GM19463 (cell line): ENCODE measurements at regions not wholly inside any gene's neighbourhood (a gene's known extent, or its start where the extent isn't known, plus 50 kb on each side); places are given as distances from the start of the nearest gene placed in this dataset.
A peak's percentile ranks its signal among the peaks of the same experiment; 100 is the strongest.
"Not testable (repeated sequence)": the region's sequence is repeated elsewhere in the genome, so short reads cannot be mapped to it uniquely, and the experiment has no call there.

Source experiments
- ATAC-seq: cut with Tn5 transposase; IDR thresholded peaks from one replicate; pipeline ENCODE4 v1.9.1; 2021; ENCODE audit warnings: mild to moderate bottlenecking, moderate library complexity; ENCODE audit not compliant: unreplicated experiment

DNA sequence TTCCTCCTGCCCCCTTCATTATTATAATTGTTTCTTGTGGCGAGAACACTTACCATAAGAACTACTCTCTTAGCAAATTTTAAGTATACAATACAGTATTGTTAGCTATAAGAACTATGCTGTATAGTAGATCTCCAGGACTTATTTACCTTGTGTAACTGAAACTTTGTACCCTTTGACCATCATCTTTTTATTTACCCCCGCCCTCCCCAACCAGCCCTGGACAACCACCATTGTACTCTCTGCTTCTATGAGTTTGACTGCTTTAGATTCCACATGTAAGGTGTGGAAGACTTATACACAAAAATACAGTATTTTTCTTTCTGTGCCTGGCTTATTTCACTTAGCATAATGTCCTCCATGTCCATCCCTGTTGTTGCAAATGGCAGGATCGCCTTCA is 161.1 kb downstream of the PHF8 start:
- ATAC-seq, result no peak

DNA sequence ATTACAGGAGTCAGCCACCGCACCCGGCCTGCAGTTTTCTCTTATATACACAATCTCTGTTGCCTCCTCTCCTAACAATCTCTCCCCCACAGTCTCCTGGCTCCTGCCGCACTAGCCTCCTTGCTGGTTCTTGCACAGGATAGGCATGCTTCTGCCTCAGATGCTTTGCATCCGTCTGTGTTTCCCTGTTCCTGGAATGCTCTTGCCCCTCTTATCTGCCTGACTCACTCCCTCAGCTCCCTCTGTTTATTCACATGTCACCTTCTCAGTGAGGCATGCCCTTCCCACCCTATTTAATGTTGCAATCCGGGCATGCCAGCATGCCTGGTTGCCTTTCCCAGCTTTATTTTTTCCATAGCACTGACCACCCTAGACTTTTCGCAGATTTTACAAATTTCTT is 161.9 kb downstream of the PHF8 start:
- ATAC-seq, result no peak

DNA sequence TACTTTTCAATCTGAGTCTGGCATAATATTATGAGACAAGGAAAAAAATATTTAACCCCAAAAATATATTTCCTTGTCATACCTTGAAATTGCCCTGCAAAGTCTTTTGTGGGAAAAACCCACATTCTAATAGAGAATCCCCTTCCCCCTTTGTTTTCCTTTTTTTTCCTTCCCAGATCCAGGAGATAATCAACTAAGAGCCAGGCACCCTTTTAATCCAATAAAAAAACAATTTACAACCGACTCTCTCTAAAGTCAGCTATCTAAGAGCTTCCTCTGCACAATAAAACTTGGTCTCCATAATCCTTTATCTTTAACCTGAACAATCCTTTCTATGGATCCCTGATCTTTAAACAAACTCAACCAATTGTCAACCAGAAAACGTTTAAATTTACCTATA is 163.5 kb downstream of the PHF8 start:
- ATAC-seq, result not testable (repeated sequence)

DNA sequence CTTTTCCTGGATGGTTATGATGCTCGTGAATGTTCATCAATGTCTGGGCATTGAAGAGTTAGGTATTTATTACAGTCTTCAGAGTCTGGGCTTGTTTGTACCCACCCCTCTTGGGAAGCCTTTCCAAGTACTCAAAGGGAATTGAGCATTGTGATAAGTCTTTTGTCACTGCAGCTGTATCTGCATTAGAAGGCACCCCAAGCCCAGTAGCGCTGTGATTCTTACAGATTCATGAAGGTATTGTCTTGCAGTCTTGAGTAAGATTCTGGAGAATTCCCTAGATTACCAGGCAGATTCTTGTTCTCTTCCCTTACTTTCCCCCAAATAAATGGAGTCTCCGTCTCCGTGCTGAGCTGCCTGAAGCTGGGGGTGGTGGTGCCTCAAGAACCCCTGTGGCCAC is 173.4 kb upstream of the HUWE1 start:
- no peak for ATAC-seq

DNA sequence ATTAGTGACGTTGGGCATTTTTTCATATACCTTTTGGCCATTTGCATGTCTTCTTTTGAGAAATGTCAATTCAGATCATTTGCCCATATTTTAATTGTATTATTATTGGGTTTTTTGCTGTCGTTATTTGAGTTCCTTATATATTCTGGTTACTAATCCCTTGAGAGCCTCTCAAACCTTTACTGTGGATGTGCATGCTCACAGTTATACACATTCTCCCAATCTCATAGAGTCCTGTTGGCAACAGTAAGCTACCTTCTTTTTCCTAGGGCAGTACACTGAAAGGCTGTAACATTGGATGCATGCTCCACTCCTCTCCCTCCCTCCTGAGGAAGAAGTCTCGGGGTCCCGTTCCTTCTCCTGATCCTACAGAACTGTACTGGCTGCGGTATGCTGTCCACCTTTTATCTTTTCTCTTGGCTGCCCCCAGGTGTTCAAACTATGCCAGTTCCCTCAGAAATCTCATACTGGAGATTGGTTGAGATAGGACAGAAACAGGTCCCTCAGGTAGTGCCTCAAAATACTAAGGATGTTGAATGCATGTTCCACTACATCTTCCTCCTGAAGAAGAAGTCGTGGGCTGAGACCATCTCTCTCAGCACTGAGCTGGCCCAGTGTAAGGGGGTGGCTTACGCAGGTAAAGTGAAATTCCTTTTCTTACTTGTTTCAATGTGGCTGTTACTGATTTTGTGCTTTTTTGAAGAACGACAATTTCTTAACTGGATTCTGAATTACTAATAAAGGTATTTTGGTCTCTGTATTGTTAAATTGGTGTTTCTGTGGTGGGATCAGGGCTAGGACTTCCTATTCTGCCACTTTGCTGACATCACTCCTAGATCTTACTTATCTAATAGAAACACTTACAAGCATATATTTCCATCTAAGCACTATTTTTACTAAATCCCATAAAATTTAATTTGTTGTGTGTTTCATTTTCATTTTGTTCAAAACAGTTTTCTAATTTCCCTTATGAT is 145.4 kb upstream of the HUWE1 start:
- peak; percentile 88 for ATAC-seq

DNA sequence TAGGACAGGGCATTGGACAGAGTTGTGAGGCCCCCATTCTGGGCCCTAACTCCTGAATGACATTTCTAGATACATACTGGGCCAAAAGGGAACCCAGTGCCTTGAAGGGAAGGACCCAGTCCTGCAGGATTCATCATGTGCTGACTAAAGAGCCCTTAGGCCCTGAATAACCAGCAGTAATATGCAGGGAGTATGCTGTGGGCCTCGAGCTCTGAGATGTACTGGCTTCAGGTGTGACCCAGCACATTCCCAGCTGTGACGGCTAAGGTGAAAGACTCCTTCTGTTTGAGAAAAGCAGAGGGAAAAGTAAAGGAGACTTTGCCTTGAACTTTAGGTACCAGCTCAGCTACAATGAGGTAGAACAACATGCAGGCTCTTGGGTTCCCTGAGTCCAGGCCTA is 138.2 kb upstream of the HUWE1 start:
- ATAC-seq, result no peak

DNA sequence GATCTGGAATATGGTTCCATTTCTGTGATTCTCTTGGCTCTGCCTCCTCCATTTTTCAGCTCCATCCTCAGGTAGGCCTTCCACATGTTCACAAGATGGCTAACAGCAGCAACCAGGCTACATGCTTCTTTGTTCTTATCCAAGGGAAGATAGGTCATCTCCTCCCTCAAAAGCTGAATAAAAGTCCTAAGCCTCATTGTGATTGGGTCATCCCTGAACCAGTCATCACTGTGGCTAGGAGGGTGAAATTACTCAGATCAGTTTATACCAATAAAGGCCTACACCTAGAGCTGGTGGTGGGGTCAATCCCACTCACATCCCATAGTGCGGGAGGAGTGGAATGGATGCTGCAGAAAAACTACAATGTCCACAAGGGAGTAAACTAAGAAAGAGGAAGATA is 131.6 kb upstream of the HUWE1 start:
- ATAC-seq, result not testable (repeated sequence)

DNA sequence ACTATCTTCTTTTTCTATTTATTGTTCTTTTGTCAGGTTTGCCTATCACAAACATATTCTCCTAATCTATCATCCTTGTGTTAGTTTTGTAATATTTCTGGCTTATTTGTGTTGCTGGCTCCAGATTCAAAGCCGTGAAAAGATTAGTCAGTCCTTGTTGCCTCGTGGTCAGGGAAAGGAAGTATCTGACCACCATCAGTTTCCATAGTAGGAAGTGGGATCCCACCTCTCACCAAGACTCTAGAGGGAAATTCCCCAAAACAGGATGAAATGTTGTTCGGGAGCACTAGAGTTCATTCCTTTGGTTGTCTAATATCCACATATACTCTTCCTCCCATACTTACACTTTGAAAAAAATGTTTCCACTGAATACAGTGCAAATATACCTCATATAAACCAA is 131.0 kb upstream of the HUWE1 start:
- no peak for ATAC-seq

DNA sequence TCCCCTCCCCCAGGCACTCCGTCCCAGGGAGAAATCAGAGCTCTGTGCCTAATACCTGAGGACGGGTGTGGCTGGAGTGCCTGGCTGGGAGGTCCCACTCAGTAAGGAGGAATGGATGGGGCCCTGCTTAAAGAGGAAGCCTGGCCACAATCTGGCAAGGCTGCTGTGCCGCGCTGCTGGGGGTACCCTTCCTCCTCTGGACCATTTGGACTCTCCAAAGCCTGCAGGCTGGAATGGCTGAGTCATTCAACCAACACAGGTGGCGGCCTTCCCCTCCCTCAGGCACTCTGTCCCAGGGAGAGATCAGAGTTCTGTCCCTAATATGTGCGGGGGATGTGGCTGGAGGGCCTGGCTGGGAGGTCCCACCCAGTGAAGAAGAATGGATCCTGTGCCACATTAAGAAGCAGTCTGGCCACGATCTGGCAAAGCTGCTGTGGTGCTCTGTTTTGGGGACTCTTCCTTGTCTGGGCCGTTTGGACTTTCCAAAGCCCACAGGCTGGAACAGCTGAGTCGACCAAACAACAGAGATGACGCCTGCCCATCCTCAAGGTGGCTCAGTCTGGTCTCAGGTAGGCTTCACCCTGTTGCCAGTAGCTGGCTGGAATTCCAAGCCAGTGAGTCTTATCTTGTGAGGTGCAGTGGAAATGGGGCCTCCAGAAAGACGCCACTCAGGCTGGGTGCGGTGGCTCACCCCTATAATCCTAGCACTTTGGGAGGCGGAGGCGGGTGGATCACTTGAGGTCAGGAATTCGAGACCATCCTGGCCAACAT is 127.3 kb upstream of the HUWE1 start:
- ATAC-seq, result no peak

DNA sequence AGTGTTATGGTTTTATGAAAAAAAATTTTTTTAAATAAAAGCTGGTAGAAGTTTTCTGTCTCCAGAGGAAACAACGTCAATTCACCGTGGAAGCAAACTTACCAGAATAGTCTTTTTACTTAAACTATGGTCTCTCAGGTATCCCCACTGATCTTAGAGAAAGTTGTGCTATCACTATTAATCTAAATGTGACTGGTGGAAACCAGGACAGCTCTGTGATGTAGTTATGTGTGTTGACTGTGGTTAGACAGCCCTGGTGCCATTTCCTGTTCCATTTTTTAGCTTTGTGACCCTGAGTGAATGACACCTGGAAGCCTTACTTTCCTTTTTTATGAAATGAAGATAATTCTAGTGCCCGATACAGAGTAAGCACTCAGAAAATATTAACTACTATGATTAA is 111.8 kb upstream of the HUWE1 start:
- no peak for ATAC-seq

DNA sequence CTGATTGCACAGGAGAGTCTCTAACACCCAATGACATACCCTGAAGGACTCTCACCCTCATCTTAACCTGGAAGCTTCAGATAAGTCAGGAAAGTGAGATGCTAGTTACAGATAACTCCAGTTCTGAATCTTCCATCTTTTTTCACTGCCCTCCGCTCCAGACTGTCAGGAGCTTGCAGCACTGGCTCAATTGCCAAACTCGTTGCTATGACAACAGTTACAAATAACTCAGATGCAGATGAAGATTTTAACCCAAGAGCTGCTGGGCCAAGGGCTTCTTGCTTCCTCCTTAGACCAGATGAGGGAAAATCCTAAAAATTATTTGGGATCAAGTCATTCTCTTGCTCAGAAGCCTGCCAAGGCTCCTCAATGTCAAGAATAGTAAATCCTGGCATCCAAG is 109.1 kb upstream of the HUWE1 start:
- no peak for ATAC-seq

DNA sequence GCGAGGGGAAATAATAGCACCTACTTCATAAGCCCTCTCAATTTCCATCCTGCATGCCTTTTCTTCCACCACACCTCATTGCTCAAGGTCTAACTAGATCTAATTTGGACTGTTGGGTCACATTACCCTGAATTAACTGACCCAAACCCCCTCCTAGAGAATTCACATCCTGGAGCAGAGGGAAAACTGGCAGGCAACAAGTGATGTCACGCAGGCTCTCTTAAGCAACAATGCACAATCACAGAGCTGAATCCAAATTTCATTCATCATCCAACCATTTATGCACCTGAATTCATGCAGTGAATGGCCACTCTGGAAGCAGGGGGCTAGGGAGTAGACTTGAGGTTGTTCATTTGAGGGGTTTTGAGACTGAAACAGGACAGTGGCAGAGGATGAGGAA is 107.7 kb upstream of the HUWE1 start:
- ATAC-seq, result no peak

DNA sequence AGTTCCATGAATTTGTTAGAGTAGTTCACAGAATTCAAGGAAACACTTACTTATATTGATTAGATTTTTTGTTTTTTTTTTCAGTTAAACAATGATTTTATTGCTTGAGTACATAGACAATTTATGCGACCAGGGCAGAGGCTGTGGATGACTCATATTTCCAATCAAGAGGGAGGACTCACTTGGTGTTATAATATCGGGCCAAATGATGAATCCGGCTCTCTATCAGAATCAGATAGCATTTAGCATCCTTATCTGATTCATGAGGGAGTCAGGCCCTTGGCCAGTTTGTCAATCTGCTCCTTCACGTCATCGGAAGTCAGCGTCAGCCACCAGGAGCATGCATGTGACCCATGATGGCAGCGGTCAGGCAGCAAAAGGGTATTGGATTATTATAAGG is 82.3 kb upstream of the HUWE1 start:
- no peak for ATAC-seq

DNA sequence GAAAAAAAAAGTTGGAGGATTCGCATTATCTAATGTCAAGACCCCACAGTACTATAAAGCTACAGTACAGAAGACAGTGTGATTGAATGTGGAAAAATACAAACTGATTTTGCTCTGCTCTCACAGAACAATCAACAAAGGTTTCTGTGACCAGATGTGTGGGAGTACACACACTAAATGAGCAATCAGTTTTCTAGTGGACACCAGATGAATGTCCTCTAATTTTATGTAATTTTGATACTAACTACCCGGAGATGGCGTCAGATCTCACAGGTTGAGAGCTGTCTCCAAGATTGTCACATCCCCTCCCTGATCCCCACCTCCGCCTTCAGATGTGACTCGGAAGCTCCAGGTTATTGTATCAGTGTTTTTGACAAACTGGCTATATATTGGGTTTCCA is 81.9 kb upstream of the HUWE1 start:
- ATAC-seq, result no peak

DNA sequence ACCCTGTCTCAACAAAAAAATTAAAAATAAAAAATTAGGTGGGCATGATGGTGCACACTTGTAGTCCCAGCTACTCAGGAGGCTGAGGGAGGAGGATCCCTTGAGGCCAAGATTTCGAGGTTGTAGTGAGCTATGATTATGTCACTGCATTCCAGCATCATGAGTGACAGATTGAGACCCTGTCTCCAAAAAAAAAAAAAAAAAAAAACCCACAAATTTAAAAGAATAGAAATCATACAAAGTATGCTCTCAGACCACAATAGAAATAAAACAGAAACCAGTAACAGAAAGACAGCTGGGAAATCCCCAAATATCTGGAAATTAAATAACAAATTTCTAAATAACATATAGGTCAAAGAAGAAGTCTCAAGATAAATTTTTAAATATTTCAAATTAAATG is 81.0 kb upstream of the HUWE1 start:
- no peak for ATAC-seq

DNA sequence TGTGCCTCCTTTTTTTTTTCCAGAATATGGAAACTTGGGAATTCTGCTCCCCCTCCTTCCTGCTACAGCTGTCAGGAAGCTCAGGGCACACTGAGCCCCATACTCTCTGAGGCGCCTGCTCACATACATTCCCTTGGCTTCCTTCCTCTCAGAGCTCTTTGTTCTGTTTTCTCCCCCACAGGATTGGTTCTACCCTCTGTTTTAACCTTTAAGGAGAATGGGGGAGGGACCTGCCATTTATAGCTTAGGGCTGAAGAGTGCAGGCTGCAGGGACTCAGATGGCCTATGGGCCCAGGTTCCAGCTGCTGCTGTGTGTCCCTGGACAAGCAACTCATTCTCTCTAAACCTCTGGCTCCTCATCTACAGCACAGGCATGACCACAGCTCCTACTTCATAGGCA is 70.7 kb upstream of the HUWE1 start:
- not testable (repeated sequence) for ATAC-seq

DNA sequence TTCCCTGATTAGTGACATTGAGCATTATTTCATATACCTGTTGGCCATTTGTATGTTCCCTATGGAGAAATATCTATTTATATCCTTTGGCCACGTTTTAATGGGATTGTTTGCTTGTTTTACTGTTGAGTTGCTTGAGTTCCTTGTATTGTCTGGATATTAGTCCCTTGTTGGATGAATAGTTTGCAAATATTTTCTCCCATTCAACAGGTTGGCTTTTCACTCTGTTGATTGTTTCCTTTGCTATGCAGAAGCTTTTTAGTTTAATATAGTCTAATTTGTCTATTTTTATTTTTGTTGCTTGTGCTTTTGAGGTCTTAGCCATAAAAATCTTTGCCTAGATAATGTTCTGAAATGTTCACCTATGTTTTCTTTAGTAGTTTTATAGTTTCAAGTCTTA is 60.2 kb upstream of the HUWE1 start:
- ATAC-seq, result no peak

DNA sequence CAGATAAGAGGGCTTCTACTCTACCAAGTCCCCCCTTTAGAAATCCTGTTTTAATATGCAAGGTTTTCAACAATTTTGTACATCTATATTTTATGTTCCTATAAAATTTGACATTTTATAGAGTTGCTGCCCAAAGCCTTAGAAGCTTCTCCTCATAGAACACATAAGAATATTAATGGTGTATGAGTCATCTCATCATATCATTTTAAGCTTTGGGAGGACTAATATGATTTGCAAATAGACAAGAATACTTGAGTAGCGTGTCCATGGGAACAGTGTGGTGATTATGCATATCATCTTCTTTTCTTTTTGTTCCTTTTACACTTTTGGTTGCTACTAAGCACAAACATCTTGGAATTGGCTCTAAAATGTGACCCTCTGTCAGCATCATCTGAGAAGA is 56.7 kb upstream of the HUWE1 start:
- ATAC-seq, result no peak

DNA sequence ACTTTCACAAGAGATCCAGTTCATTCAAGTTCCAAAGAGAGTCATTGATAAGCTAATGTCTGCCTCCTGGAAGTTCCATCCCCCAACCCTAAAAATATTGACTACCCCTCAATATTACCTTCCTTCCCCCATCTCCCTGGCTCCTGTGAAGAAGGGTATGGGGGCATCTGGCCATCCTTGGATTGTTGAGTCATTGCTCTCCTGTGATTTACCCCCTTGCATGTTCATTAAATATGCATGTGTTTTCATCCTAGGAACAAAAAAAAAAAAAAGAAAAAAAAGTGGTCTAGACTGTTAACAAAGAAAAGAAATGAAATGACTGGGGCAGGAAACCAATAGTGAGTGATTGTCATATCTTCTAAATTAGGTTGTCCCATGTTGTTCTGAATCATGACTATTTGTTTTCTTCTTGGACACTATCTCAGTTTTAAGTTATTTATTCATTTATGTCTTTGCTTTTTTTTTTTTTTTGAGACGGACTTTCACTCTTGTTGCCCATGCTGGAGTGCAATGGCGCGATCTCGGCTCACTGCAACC is 51.9 kb upstream of the HUWE1 start:
- ATAC-seq, result no peak
